Tongue (tissue), 1 donor: ENCODE measurements at regions not wholly inside any gene's neighbourhood (a gene's known extent, or its start where the extent isn't known, plus 50 kb on each side); places are given as distances from the start of the nearest gene placed in this dataset.
"Not testable (repeated sequence)": the region's sequence is repeated elsewhere in the genome, so short reads cannot be mapped to it uniquely, and the experiment has no call there.

Experiments used
- DNase-seq: peaks from one replicate; pipeline ENCODE4 v3.0.0-alpha.2; 2015

GRCh38 chr20:12582710-12583109 lies 426.1 kb upstream of the SPTLC3 start:
- DNase-seq: not testable (repeated sequence)

DNA sequence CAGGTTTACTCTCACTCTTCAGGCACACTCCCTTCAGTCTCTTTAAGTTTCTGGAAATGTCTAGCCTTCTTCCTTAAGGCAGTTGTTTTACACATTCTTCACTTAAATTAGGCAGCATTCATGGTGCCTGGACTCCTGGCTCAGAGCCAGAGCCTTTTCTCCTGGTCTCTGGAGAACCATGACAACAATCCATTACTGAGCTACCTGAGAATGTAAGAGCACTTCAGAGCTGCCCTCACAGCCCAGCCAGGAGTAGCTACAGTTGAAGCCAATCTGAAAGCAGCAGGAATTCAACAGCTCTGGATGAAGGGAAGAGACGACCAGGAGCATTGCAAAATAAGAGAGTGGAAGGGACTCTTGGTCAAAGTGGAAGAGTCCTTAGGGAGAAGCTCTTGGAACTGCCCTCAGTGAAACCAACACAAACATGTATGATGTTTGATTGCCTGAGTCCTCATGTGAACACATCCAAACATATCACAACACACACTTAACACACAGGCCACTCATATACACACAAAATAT lies 416.8 kb upstream of the SPTLC3 start:
- no peak for DNase-seq

GRCh38 chr20:12592756-12593155 lies 416.0 kb upstream of the SPTLC3 start:
- DNase-seq: no peak

DNA sequence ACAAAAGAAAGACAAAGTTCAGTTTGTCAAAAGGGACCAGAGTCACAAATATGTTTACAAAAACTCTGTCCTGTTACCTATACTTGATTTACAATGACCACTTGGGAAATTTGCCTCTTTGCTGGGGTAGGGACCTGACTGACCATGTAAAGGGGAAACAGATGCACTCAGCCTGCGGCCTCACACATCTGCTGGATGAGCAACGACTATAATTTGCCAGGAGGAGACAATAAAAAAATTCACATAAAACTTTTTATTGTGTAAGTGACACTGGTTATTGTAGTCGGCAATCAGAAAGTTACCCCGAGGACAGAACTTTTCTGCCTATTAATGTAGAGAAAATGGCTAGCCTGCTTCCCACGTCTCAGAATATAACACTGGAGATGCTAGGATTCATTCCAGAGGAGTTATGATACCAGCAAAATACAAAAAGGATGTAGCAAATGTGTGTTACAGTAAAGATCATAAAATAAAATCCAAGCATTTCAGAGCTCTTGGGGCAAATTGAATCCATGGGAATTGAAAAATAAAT lies 415.4 kb upstream of the SPTLC3 start:
- no peak for DNase-seq

DNA sequence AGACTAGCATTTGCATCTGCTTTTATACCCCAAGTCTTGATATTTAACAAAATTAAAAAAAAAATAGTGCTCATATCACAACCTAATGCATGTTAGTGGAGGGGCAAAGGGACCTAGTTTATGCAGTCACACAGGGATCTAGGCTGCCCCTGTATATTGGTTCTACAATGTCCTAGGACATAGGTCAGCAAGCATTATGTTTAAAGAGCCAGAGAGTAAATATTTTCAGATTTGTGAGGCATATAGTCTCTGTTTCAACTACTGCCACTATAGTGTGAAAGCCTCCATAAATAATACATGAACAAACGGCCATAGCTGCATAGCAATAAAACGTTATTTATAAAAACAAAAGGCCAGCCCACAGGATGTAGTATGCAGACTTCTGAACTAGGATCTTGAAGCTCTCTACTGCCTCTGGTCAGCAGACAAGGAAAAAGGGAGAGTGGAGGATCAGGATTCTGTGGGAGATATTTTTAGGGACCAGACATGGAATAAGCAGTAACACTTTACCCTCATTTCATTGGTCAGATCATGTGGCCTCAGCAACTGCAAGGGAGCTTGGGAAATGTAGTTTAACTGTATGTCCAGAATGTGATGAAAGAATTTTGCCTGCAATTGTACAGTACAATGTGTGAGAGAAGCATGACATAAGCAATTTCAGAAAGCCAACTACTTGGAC lies 414.2 kb upstream of the SPTLC3 start:
- peak; percentile 30 for DNase-seq

GRCh38 chr20:12595841-12596240 lies 412.9 kb upstream of the SPTLC3 start:
- no peak for DNase-seq

- DNase-seq: no peak
Measured at GRCh38 chr20:12596863-12597262, 411.9 kb upstream of the SPTLC3 start.

GRCh38 chr20:12597551-12597950 lies 411.2 kb upstream of the SPTLC3 start:
- no peak for DNase-seq

- no peak for DNase-seq
Measured at GRCh38 chr20:12598894-12599293, 409.9 kb upstream of the SPTLC3 start.

DNA sequence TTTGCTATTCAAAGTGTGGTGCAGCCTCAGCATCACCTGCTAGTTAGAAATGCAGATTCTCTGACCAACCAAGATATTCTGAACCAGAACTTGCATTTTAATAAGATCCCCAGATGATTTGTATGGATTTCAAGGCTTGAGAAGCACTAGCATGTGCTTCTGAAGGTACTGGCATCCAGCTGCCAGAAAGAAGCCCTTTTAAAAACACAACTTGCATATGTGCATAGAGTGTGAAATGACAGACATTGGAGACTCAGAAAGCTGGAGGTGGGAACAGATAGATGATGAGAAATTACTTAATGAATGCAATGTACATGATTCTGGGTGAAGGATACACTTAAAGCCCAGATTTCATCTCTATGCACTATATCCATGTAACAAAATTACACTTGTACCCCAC lies 409.3 kb upstream of the SPTLC3 start:
- no peak for DNase-seq

GRCh38 chr20:12605751-12606150 lies 403.0 kb upstream of the SPTLC3 start:
- DNase-seq: no peak

DNA sequence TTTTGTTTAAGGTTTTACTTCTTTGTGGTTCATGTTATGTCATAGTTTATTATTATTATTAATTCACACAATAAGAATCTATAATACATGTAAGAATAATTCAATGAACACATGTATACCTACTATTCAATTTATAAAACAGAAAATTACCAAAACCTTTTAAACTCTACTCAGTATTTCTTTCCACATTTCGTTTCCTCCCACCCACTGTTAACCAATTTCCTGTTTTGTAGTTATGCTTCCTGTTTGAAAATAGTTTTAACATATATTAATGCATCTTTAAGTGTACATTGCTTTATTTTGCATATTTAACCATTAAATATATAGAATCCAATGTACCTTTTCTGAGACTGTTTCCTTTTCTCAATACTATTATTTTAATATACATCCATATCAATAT lies 397.9 kb upstream of the SPTLC3 start:
- no peak for DNase-seq

GRCh38 chr20:12614764-12615163 lies 394.0 kb upstream of the SPTLC3 start:
- no peak for DNase-seq

DNA sequence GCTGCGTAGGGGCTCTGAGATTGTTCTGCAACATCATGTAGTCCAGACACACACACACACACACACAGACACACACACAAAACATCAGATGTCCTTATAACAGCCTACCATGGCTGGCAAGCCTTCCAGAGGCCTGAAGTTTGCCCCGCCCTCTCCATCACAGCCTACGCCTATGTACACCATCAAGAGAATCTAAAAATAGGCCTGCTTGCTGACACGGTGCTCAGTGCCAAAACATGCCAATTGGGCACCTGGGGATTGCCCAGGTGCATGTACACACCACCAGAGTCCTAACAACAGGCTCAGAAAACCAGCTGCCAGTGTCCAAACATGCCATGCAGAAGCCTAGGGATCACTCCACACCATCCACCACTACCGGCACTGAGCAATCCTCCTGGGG lies 391.7 kb upstream of the SPTLC3 start:
- no peak for DNase-seq

DNA sequence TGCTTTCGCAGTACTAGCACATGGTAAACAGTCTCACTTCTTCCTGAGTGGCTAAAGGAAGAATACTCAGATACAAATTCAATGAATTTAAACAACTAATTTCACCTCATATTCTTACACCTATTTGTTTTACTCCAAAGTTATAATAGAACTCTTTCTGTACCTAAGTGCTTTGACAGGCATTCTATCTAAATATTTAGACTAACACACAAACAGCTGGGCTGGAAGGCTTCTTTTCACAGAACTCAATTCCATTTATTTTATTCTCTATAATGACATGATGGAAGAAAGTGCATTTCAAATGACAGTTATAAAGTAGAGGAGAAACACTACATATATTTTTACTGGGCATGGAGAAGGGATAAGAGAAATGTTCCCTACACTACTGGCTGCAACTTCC lies 384.9 kb upstream of the SPTLC3 start:
- DNase-seq: no peak

GRCh38 chr20:12627485-12627884 lies 381.3 kb upstream of the SPTLC3 start:
- DNase-seq: no peak

DNA sequence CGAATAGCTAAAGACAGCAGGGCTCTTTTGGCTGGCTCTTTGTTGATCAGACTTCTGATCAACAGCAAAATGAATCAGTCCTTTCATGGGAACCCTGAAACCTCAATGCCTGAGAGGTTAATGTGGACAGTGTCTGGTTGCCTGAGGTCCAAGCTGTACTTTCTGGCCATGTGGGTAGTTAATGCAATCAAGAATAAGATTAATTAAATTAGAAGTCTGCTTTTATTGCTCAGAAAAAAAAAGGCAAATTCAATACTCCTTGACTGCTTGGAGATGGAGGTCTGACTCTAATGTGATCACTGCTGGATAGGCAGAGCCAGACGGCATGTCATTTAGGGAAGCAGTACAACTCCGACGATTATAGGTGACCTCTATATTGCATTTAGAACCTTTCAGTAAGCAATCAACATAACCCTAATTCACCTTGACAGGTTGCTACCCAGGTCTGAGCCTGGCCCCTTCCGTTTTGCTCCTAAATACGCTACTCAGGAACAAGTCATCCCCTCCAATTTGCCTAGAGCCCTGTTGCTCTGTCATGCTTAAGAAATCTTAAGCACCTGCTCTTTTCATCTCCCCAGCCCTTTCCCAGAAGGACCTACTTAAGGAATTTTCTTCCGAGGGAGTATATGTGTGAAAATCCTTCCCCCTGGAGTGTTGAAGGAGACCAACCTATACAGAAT lies 370.0 kb upstream of the SPTLC3 start:
- DNase-seq: no peak

- DNase-seq: peak; percentile 22
Measured at GRCh38 chr20:12640251-12640650, 368.5 kb upstream of the SPTLC3 start.

- DNase-seq: no peak
Measured at GRCh38 chr20:12641619-12642018, 367.2 kb upstream of the SPTLC3 start.

DNA sequence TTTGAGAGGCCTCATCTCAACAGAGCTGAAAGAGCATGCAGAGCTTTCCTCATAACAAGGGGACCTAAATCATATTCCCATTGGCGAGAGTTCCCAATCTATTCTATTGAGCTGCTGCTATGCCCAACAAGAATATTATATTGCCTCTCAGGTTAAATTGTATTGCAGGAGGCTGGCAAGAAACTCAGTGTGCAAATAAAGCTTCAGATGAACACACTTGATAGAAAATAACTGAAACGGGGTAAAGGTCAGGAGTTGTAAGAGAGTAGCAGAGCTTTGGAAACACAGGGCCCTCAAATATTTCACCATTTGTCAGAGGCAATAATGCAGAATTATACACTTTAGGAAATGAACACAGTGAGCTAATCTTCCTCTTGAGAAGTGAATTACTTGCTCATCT lies 364.3 kb upstream of the SPTLC3 start:
- DNase-seq: peak; percentile 24

- no peak for DNase-seq
Measured at GRCh38 chr20:12649234-12649633, 359.5 kb upstream of the SPTLC3 start.

GRCh38 chr20:12653642-12654041 lies 355.1 kb upstream of the SPTLC3 start:
- no peak for DNase-seq

DNA sequence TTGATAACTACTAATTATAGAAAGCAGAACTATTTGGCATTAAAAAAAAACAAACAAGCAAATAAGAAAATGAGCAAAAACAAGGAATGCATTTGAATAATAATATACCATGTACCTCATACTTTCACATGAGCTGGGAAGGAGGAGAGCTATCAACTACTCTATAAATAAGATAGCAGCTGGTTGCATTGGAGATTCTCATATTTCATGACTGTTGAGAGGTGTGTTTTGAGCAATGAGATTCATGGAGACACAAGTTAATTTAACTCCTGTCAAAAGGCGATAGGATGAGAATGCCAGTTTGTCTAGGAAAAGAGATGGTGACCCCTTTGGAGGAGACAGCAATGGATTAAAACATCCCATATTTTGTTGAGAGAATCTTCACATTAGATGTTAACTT lies 348.8 kb upstream of the SPTLC3 start:
- DNase-seq: peak; percentile 42

DNA sequence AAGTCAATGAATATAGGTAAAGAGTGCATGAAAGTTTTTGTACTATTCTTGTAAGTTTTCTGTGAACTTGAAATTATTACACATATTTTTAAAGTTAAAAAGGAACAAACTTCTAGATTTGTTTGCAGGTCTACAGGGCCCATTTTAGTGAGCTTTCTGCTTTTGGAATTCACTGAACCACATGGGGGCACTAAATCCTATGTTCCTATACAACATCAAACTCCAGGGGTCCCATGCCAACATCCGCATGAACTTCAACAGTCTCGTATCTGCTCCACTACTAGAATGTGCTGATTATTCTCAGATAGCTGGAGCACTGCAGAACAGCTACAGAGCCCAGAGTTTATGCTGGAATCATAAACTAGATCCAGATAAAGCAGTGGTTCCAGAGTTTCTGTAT lies 347.9 kb upstream of the SPTLC3 start:
- DNase-seq: peak; percentile 31
